ENCODE measurements at regions not wholly inside any gene's neighbourhood (a gene's known extent, or its start where the extent isn't known, plus 50 kb on each side); places are given as distances from the start of the nearest gene placed in this dataset.

DNA sequence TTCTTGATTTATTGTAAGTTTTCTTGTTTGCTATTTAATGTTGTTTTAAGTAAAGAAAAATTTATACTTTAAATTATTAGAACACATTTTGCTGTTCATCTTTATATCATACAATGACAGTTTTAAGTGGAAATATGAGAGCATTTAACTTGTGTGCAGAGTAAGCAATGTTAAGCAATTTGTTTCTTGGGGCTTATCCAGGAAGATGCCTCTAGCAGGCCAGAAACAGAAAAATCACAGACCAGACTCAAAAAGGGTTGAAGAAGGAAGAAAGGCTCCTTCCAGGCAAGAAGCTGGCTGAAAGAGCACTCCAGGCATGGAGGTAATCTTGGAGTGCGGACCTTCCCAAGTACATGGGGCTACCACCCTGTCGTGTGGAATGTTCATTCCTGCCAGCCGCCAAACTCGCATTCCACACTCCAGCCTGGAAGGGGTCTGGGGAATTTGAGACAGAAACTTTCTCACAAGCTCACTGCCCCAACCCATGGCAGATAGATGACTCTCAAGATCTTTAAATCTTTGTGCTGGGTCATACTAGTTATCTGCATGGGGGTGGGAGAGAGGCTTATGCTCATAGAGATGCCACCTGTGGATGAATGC, 1521.3 kb upstream of the AGA start:
- no peak for TF ChIP-seq CTCF (conservative IDR thresholded peaks at IDR 0.05; ENCODE audit: low read depth, low read length)
- H3K4me3 ChIP-seq (ENCODE audit: low read length) = no peak overlapping the region
- DNase-seq (ENCODE audit: low read depth) = no peak

- no peak for DNase-seq (ENCODE audit: low read depth)
- no peak overlapping the region for H3K4me3 ChIP-seq (ENCODE audit: low read length)
- TF ChIP-seq CTCF (conservative IDR thresholded peaks at IDR 0.05; ENCODE audit: low read depth, low read length) = no peak
Measured at GRCh38 chr4:178966644-178967043, 1524.4 kb upstream of the AGA start.

DNA sequence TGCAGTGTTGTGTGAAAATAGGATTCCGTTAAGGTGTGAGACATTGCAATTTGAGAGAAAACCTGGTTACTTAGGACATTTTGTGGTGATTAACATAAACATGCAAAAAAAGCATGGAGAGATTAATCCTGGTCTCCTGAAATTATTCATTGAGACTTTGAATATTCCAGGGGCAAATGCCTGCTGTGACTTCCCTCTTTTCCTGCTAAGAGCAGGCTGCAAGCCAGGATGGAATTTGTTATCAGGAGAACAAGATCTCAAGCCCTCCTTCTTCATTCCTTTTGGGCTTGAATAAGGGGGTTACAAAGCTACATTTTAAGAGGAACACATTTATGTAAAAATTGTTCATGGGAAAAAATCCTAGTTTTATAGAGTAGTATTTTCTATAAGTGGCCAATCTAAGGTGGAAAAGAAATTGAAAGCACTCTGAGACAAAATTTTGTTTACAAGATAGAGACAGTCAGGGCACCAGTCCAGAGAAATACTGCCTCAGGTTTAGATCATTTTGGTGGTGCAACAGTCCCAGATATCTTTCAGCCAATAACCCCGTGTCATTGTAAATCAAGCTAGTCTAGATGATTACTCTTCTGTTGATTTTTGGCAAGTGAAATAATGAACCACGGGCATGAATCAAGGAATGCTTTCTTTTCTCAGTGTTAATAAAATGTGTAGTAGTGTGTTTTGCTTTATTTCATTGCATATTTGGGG, 1528.3 kb upstream of the AGA start:
- H3K4me3 ChIP-seq (ENCODE audit: low read length) = no peak overlapping the region
- no peak for DNase-seq (ENCODE audit: low read depth)
- no peak for TF ChIP-seq CTCF (conservative IDR thresholded peaks at IDR 0.05; ENCODE audit: low read depth, low read length)

GRCh38 chr4:178976861-178977260, 1534.6 kb upstream of the AGA start:
- H3K4me3 ChIP-seq (ENCODE audit: low read length) = no peak overlapping the region
- no peak for DNase-seq (ENCODE audit: low read depth)
- TF ChIP-seq CTCF (conservative IDR thresholded peaks at IDR 0.05; ENCODE audit: low read depth, low read length) = no peak

DNA sequence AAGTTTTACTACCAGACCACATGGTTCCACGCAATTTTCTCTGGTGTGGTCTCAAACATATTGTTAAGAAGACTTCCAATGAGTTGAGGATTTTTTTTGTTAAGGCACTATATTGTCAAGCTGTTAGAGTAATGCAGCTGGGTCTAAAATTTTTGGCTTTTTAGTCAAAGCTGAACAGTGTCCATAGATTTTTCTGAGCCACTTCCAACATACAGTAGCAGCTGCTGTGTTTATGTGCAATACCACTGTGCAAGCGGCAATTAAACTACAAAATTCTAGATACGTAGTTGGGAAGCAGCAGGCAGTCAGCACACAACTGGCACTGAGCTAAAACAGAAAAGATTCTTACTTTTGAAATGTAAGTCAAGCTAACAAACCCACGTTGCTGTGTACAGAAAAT, 1551.1 kb upstream of the AGA start:
- DNase-seq (ENCODE audit: low read depth) = no peak
- no peak overlapping the region for H3K4me3 ChIP-seq (ENCODE audit: low read length)
- no peak for TF ChIP-seq CTCF (conservative IDR thresholded peaks at IDR 0.05; ENCODE audit: low read depth, low read length)

GRCh38 chr4:179001918-179002317, 1559.7 kb upstream of the AGA start:
- DNase-seq (ENCODE audit: low read depth) = no peak
- TF ChIP-seq CTCF (conservative IDR thresholded peaks at IDR 0.05; ENCODE audit: low read depth, low read length) = no peak
- no peak overlapping the region for H3K4me3 ChIP-seq (ENCODE audit: low read length)

GRCh38 chr4:179007755-179008154, 1565.5 kb upstream of the AGA start:
- H3K4me3 ChIP-seq (ENCODE audit: low read length) = no peak overlapping the region
- no peak for TF ChIP-seq CTCF (conservative IDR thresholded peaks at IDR 0.05; ENCODE audit: low read depth, low read length)
- no peak for DNase-seq (ENCODE audit: low read depth)

Data from retinal pigment epithelial cell (primary cell).